Liver (tissue), 7 donors: ENCODE measurements at regions not wholly inside any gene's neighbourhood (a gene's known extent, or its start where the extent isn't known, plus 50 kb on each side); places are given as distances from the start of the nearest gene placed in this dataset.

Experiments used
- DNase-seq: peaks from one replicate; pipeline ENCODE4 v3.0.0-alpha.2; 2017; ENCODE audit warnings: low spot score
- H3K27ac ChIP-seq, 2 donors: one replicate each; pipeline ENCODE4 v1.7.0; 2013; ENCODE audit warnings: inconsistent platforms in 2 of 2, low read length in 2 of 2, control low read depth in 1 of 2, low read depth in 1 of 2, mild to moderate bottlenecking in 1 of 2
- H3K27me3 ChIP-seq, 4 donors: one replicate each; pipeline versions ENCODE4 v1.6.1 to v1.7.0; 2013; ENCODE audit warnings: low read length in 3 of 4, inconsistent platforms in 1 of 4, mild to moderate bottlenecking in 1 of 4, moderate library complexity in 1 of 4; ENCODE audit not compliant: control insufficient read depth in 4 of 4, insufficient read depth in 4 of 4
- H3K36me3 ChIP-seq, 4 donors: one replicate each; pipeline versions ENCODE4 v1.6.1 to v1.7.0; 2013; ENCODE audit warnings: low read length in 3 of 4, mild to moderate bottlenecking in 3 of 4, low read depth in 1 of 4, moderate library complexity in 1 of 4; ENCODE audit not compliant: control insufficient read depth in 4 of 4, insufficient read depth in 3 of 4
- H3K4me1 ChIP-seq, 4 donors: one replicate each; pipeline versions ENCODE4 v1.6.1 to v1.7.0; 2013; ENCODE audit warnings: low read length in 3 of 4, mild to moderate bottlenecking in 3 of 4, moderate library complexity in 1 of 4; ENCODE audit not compliant: control insufficient read depth in 4 of 4, insufficient read depth in 4 of 4
- H3K4me3 ChIP-seq, 3 donors: one replicate each; pipeline versions ENCODE4 v1.6.1 to v1.7.0; 2013; ENCODE audit warnings: low read length in 3 of 3, control low read depth in 1 of 3, low read depth in 1 of 3, mild to moderate bottlenecking in 1 of 3
- H3K9ac ChIP-seq, 2 donors: one replicate each; pipeline ENCODE4 v1.7.0; 2013; ENCODE audit warnings: low read length in 2 of 2, mild to moderate bottlenecking in 2 of 2, moderate library complexity in 2 of 2, control low read depth in 1 of 2, low read depth in 1 of 2
- H3K9me3 ChIP-seq, 4 donors: one replicate each; pipeline versions ENCODE4 v1.6.1 to v1.7.0; 2013; ENCODE audit warnings: low read length in 3 of 4; ENCODE audit not compliant: control insufficient read depth in 4 of 4
- EGR1 ChIP-seq, 2 donors: IDR thresholded peaks; 2 replicates each; pipeline ENCODE4 v1.6.1; 2016 to 2018; ENCODE audit warnings: antibody characterized with exemption in 2 of 2, low read depth in 2 of 2
- FOXA1 ChIP-seq: IDR thresholded peaks from 2 replicates; pipeline ENCODE4 v1.6.1; 2016; ENCODE audit warnings: antibody characterized with exemption
- FOXA2 ChIP-seq: IDR thresholded peaks from 2 replicates; pipeline ENCODE4 v1.6.1; 2016; ENCODE audit warnings: antibody characterized with exemption
- GABPA ChIP-seq, 2 donors: IDR thresholded peaks in 1 of 2; conservative IDR thresholded peaks in 1 of 2; 2 replicates each; pipeline ENCODE4 v1.6.1; 2016; ENCODE audit warnings: antibody characterized with exemption in 2 of 2, mild to moderate bottlenecking in 1 of 2, moderate library complexity in 1 of 2
- HNF4A ChIP-seq, 2 donors: conservative IDR thresholded peaks; 2 replicates each; pipeline ENCODE4 v1.6.1; 2016; ENCODE audit warnings: antibody characterized with exemption in 2 of 2, mild to moderate bottlenecking in 2 of 2
- HNF4G ChIP-seq: IDR thresholded peaks from 2 replicates; pipeline ENCODE4 v1.6.1; 2016; ENCODE audit warnings: antibody characterized with exemption
- JUND ChIP-seq, 2 donors: IDR thresholded peaks; 2 replicates each; pipeline ENCODE4 v1.6.1; 2016; ENCODE audit warnings: antibody characterized with exemption in 2 of 2
- MAX ChIP-seq: IDR thresholded peaks from 2 replicates; pipeline ENCODE4 v1.6.1; 2016; ENCODE audit warnings: antibody characterized with exemption
- NR2F2 ChIP-seq: IDR thresholded peaks from 2 replicates; pipeline ENCODE4 v1.6.1; 2016; ENCODE audit warnings: antibody characterized with exemption
- RAD21 ChIP-seq, 2 donors: IDR thresholded peaks; 2 replicates each; pipeline ENCODE4 v1.6.1; 2016; ENCODE audit warnings: antibody characterized with exemption in 2 of 2, mild to moderate bottlenecking in 2 of 2
- REST ChIP-seq: IDR thresholded peaks from 2 replicates; pipeline ENCODE4 v1.6.1; 2016; ENCODE audit warnings: antibody characterized with exemption, mild to moderate bottlenecking
- RXRA ChIP-seq, 2 donors: IDR thresholded peaks; 2 replicates each; pipeline ENCODE4 v1.6.1; 2017 to 2018; ENCODE audit warnings: antibody characterized with exemption in 2 of 2, mild to moderate bottlenecking in 1 of 2
- SP1 ChIP-seq: IDR thresholded peaks from 2 replicates; pipeline ENCODE4 v1.6.1; 2018; ENCODE audit warnings: antibody characterized with exemption, mild to moderate bottlenecking
- YY1 ChIP-seq: IDR thresholded peaks from 2 replicates; pipeline ENCODE4 v1.6.1; 2016; ENCODE audit warnings: antibody characterized with exemption, mild to moderate bottlenecking
- ZBTB33 ChIP-seq: IDR thresholded peaks from 2 replicates; pipeline ENCODE4 v1.6.1; 2016; ENCODE audit warnings: antibody characterized with exemption
- WGBS: extraction: QIAGEN DNeasy Blood & Tissue Kit; methylation state at CpG from one replicate; pipeline ENCODE4 v1.1.7; 2013; 5-methylcytosine and 5-hydroxymethylcytosine counted together
- TF ChIP-seq, protein P1 (sequence below): IDR thresholded peaks from 2 replicates; pipeline ENCODE4 v1.6.1; 2016; ENCODE audit warnings: antibody characterized with exemption
- donor health status: healthy.
- donor health status: healthy.
- donor health status: healthy.
- donor health status: healthy.

DNA sequence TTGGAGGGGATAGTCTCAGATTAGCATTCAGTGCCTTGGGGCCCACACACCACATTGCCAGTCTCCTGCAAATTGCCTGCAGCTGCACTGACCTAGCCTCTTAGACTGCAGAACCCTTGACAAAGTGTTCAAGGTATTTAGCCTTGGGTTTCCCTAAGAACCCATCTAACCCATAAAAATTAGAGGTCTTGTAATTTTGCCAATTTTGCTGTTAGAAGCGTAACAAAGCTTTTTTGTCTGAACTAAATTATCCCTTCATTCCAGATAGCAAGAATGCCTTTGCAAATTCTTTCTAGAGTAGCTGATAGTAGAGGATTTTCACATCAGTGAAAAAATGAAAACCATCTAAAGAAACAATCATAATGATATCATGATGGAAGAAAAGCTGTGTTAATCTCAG, 74.0 kb upstream of the CCNG1 start:
- Histone ChIP-seq H3K36me3 (no peaks in the 10 kb centered on the region), H3K9ac (no peak overlapping the region), H3K27ac (no peak overlapping the region), H3K27me3 (no peaks in the 10 kb centered on the region), H3K9me3 (peaks cover 0 to 7% (median 3%) of the 10 kb centered on the region in 4 donors), H3K4me1 (peaks cover 0 to 5% (median 0%) of the 10 kb centered on the region in 4 donors), H3K4me3 (no peak overlapping the region)
- no peak for TF ChIP-seq NR2F2
- TF ChIP-seq FOXA1 = no peak
- TF ChIP-seq SP1 = no peak
- no peak for TF ChIP-seq FOXA2
- no peak for TF ChIP-seq JUND (IDR thresholded peaks at IDR 0.05)
- no peak for TF ChIP-seq HNF4G
- no peak for TF ChIP-seq REST
- no peak for TF ChIP-seq MAX
- TF ChIP-seq HNF4A (conservative IDR thresholded peaks at IDR 0.05) = no peak
- TF ChIP-seq ZBTB33 = no peak
- no peak for TF ChIP-seq RAD21 (IDR thresholded peaks at IDR 0.05)
- TF ChIP-seq EGR1 (IDR thresholded peaks at IDR 0.05; ENCODE audit: low read depth in 2 of 2) = no peak
- 95% methylated on average over 1 of the region's 1 CpG for WGBS
- no peak for DNase-seq

DNA sequence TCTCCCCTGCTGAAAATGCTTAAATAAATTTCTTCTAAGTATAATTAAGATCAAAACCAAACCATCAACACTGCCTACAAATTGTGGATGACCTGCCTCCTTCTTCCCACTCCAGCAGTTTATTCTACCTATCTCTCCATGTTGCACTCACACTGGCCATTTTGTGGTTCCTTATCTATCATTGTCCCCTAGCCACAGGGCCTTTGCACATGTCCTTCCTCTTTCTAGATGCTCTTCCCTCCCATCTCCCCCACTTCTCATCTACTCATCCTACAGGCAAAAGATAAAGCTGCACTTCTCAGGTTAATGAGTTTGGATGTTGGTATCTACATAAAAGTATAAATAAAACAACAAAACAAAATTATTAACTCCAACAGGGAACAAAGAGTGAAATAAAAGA, 70.6 kb upstream of the CCNG1 start:
- no peak overlapping the region for H3K4me3 ChIP-seq
- no peaks in the 10 kb centered on the region for H3K27me3 ChIP-seq
- TF ChIP-seq NR2F2 (no peak), YY1 (no peak), GABPA (IDR thresholded peaks at IDR 0.05 in 1 of 2, conservative IDR thresholded peaks at IDR 0.05 in 1 of 2) (no peak), FOXA2 (no peak), RAD21 (IDR thresholded peaks at IDR 0.05) (no peak), JUND (IDR thresholded peaks at IDR 0.05) (no peak), RXRA (IDR thresholded peaks at IDR 0.05) (no peak)
- TF ChIP-seq, protein P1, sequence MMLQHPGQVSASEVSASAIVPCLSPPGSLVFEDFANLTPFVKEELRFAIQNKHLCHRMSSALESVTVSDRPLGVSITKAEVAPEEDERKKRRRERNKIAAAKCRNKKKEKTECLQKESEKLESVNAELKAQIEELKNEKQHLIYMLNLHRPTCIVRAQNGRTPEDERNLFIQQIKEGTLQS = no peak
- H3K9me3 ChIP-seq = peaks cover 0 to 7% (median 3%) of the 10 kb centered on the region in 4 donors
- H3K9ac ChIP-seq = no peak overlapping the region
- no peaks in the 10 kb centered on the region for H3K36me3 ChIP-seq
- DNase-seq = no peak
- H3K4me1 ChIP-seq = peaks cover 0 to 5% (median 0%) of the 10 kb centered on the region in 4 donors
- H3K27ac ChIP-seq = no peak overlapping the region
